K562 (cell line): ENCODE measurements at regions not wholly inside any gene's neighbourhood (a gene's known extent, or its start where the extent isn't known, plus 50 kb on each side); places are given as distances from the start of the nearest gene placed in this dataset.
A peak's percentile ranks its signal among the peaks of the same experiment; 100 is the strongest.

ENCODE experiments used
- ATAC-seq: fragments of 200-7000 bp; cut with Tn5 transposase; 3 replicates; pipeline ENCODE4 v1.9.1; 2020; ENCODE audit warnings: moderate library complexity
- BruUV-seq: library from RNA; stranded (reverse); fragments of 400-500 nt; replicated peaks from 2 replicates; lab custom pipeline; 2021; lab: Mats Ljungman, UMichigan
- CTCF ChIA-PET: fragments of 300-600 bp; formaldehyde crosslinking; extraction: SDS; loops from one replicate; lab custom pipeline; 2021; ENCODE audit warnings: low intra/inter-chr PET ratio; lab: Yijun Ruan, JAX
- POLR2A ChIA-PET: fragments of 300-600, 350-650 bp; sonication (Branson Sonifier 250); formaldehyde crosslinking; extraction: SDS; loops from one replicate; lab custom pipeline; 2021; ENCODE audit warnings: antibody characterized with exemption, inconsistent platforms; lab: Yijun Ruan, JAX
- DNase-seq, 4 experiments: peaks; one replicate each; pipeline versions ENCODE4 v3.0.0 to v3.0.0-alpha.2; 2011 to 2018; ENCODE audit warnings: low spot score in 3 of 4, mixed read lengths in 3 of 4; ENCODE audit errors: extremely low read depth in 1 of 4
- FAIRE-seq: peaks from 2 replicates; lab custom pipeline; 2011; peaks lifted over from hg19 to GRCh38; lab: Jason Lieb, UNC
- H2AFZ ChIP-seq: 2 replicates; pipeline ENCODE4 v1.6.0; 2011; ENCODE audit warnings: low read depth, low read length, control low read depth, inconsistent platforms
- H3K27ac ChIP-seq: fragments of 200-600 bp; 3 replicates; pipeline ENCODE4 v1.8.0; 2011; ENCODE audit warnings: low read depth, mild to moderate bottlenecking, control low read depth, inconsistent platforms, low read length, moderate library complexity, mixed read lengths; ENCODE audit errors: extremely low read depth
- H3K27me3 ChIP-seq, 2 experiments: fragments of 300-600 bp in 1 of 2; 2 replicates in 1 of 2; 3 replicates in 1 of 2; pipeline versions ENCODE4 v1.6.0 to v1.8.0; 2011; ENCODE audit warnings: inconsistent platforms in 2 of 2, low read length in 2 of 2, mild to moderate bottlenecking in 1 of 2, mixed read lengths in 1 of 2, moderate library complexity in 1 of 2; ENCODE audit not compliant: control insufficient read depth in 2 of 2, insufficient read depth in 2 of 2
- H3K36me3 ChIP-seq: fragments of 300-600 bp; 3 replicates; pipeline ENCODE4 v1.8.0; 2011; ENCODE audit warnings: mild to moderate bottlenecking, low read length, inconsistent platforms; ENCODE audit not compliant: control insufficient read depth, insufficient read depth
- H3K4me1 ChIP-seq, 2 experiments: fragments of 200-600 bp in 1 of 2; replicated peaks in 1 of 2; 2 replicates in 1 of 2; 3 replicates in 1 of 2; pipeline versions ENCODE4 v1.5.1 to v1.8.0; 2011; ENCODE audit warnings: inconsistent platforms in 2 of 2, low read length in 2 of 2, mild to moderate bottlenecking in 1 of 2, mixed read lengths in 1 of 2, moderate library complexity in 1 of 2; ENCODE audit not compliant: control insufficient read depth in 2 of 2, insufficient read depth in 2 of 2
- H3K4me2 ChIP-seq: 2 replicates; pipeline ENCODE4 v1.6.1; 2011; ENCODE audit warnings: low read length, control low read depth, inconsistent platforms, mixed read lengths; ENCODE audit not compliant: insufficient read depth
- H3K4me3 ChIP-seq: fragments of 200-600 bp; sonication (generic), shearing (Covaris generic); 2 replicates; pipeline ENCODE4 v1.5.1; 2016; ENCODE audit warnings: control low read depth, inconsistent platforms
- H3K79me2 ChIP-seq: fragments of 200-600 bp; 3 replicates; pipeline ENCODE4 v1.8.0; 2011; ENCODE audit warnings: low read length, inconsistent platforms; ENCODE audit not compliant: control insufficient read depth, insufficient read depth
- H3K9ac ChIP-seq, 2 experiments: 2 replicates each; pipeline versions ENCODE4 v1.6.0 to v1.6.1; 2011; ENCODE audit warnings: low read depth in 2 of 2, low read length in 2 of 2, control low read depth in 1 of 2, inconsistent platforms in 1 of 2, mild to moderate bottlenecking in 1 of 2, mixed read lengths in 1 of 2; ENCODE audit not compliant: insufficient read depth in 1 of 2
- H3K9me1 ChIP-seq: one replicate; pipeline ENCODE4 v1.6.0; 2011; ENCODE audit warnings: inconsistent platforms, mild to moderate bottlenecking, low read length, moderate library complexity; ENCODE audit not compliant: control insufficient read depth, insufficient read depth
- H3K9me3 ChIP-seq: replicated peaks from 2 replicates; pipeline ENCODE4 v1.5.1; 2011; ENCODE audit warnings: low read depth, low read length, inconsistent platforms; ENCODE audit not compliant: control insufficient read depth, insufficient read depth
- H4K20me1 ChIP-seq: replicated peaks from 2 replicates; pipeline ENCODE4 v1.6.1; 2011; ENCODE audit warnings: low read length, inconsistent platforms, mixed read lengths; ENCODE audit not compliant: control insufficient read depth, insufficient read depth
- ESRRA ChIP-seq: fragments of 450-650 bp; IDR thresholded peaks from 2 replicates; pipeline ENCODE4 v1.6.1; 2014; ENCODE audit warnings: low read depth, mild to moderate bottlenecking, moderate library complexity, borderline replicate concordance
- MAX ChIP-seq: sonication (generic); formaldehyde crosslinking; IDR thresholded peaks from 2 replicates; pipeline ENCODE4 v1.9.0; 2022; ENCODE audit warnings: mild to moderate bottlenecking, missing genetic modification reagents
- RAD51 ChIP-seq: fragments of 450-650 bp; IDR thresholded peaks from 2 replicates; pipeline ENCODE4 v1.7.1; 2016; ENCODE audit warnings: low read depth, mild to moderate bottlenecking, borderline replicate concordance
- RBM25 ChIP-seq: fragments of 200-400 bp; formaldehyde crosslinking; IDR thresholded peaks from 2 replicates; pipeline ENCODE4 v1.6.1; 2018; ENCODE audit warnings: low read length, low read depth, moderate library complexity; ENCODE audit not compliant: severe bottlenecking
- TFE3 ChIP-seq: fragments of 450-650 bp; formaldehyde crosslinking; IDR thresholded peaks from 2 replicates; pipeline ENCODE4 v1.4.0; 2020; ENCODE audit warnings: mild to moderate bottlenecking, mixed read lengths
- USF1 ChIP-seq: sonication (generic); formaldehyde crosslinking; IDR thresholded peaks from 2 replicates; pipeline ENCODE4 v1.9.0; 2022; ENCODE audit warnings: mild to moderate bottlenecking, missing genetic modification reagents
- USF2 ChIP-seq: sonication (generic); formaldehyde crosslinking; IDR thresholded peaks from 2 replicates; pipeline ENCODE4 v1.5.0; 2020; ENCODE audit warnings: missing genetic modification reagents
- ZC3H11A ChIP-seq: IDR thresholded peaks from 2 replicates; pipeline ENCODE4 v1.6.1; 2012; ENCODE audit warnings: low read depth, low read length, improper control_type of control experiment
- ZNF696 ChIP-seq: fragments of 250-450 bp; sonication (Bioruptor Pico); conservative IDR thresholded peaks from 2 replicates; pipeline ENCODE4 v1.4.0; 2020; ENCODE audit warnings: mild to moderate bottlenecking, moderate library complexity
- ZNF778 ChIP-seq: fragments of 450-650 bp; formaldehyde crosslinking; IDR thresholded peaks from 2 replicates; pipeline ENCODE4 v1.4.0; 2020; ENCODE audit warnings: mild to moderate bottlenecking, moderate library complexity
- WGBS: fragments of 100-300 bp; shearing (Covaris generic); methylation state at CpG from one replicate; pipeline ENCODE4 v1.1.6; 2016; ENCODE audit warnings: low coverage, mixed read lengths; ENCODE audit not compliant: insufficient coverage; ENCODE audit errors: missing lambda C conversion rate; 5-methylcytosine and 5-hydroxymethylcytosine counted together
- in situ Hi-C: fragments of 300-500 bp; cut with MboI; formaldehyde crosslinking; loops from 4 replicates; pipeline ENCODE4 v1.15.0; 2018; ENCODE audit warnings: inconsistent platforms, mixed read lengths
- intact Hi-C: fragments of 100-400 bp; cut with micrococcal nuclease; formaldehyde crosslinking; loops from 2 replicates; pipeline ENCODE4 v1.14.2; 2022

- Histone ChIP-seq H3K4me1 (no peaks in the 10 kb centered on the region), H3K4me3 (no peak overlapping the region), H2AFZ (no peak overlapping the region), H3K79me2 (no peaks in the 10 kb centered on the region), H3K36me3 (no peaks in the 10 kb centered on the region), H3K27ac (no peak overlapping the region), H3K9me3 (no peaks in the 10 kb centered on the region), H3K9me1 (no peaks in the 10 kb centered on the region), H3K4me2 (no peak overlapping the region), H4K20me1 (0 out of 2 replicates have a peak, but pooled peaks cover 4% of the 10 kb centered on the region), H3K27me3 (peaks cover 6 to 45% of the 10 kb centered on the region in 2 experiments; a peak in 4 of 5 replicates), H3K9ac (no peak overlapping the region)
- CTCF ChIA-PET, result no interaction called here
- TF ChIP-seq ZNF778 (CRISPR knock-in tag) (no peak), RBM25 (no peak), USF2 (peak; percentile 67), ESRRA (0 out of 2 replicates have a peak, but pooled peaks have one; percentile 34), MAX (CRISPR knock-in tag) (no peak), USF1 (CRISPR knock-in tag) (peak; percentile 52), RAD51 (peak; percentile 42; the same call in 1 of the 2 replicates), ZNF696 (CRISPR knock-in tag) (no peak), TFE3 (CRISPR knock-in tag) (peak; percentile 82), ZC3H11A (no peak)
- BruUV-seq, result no TSS peak
- WGBS, result 0% methylated on average over 5 of the region's 5 CpGs
- peak; percentile 26 for FAIRE-seq
- intact Hi-C loops (no loop called here), in situ Hi-C loops (loop anchor here (10.0 kb wide), 1 partner anchor 192 kb away; no protein-coding TSS in a partner anchor)
- no peak for DNase-seq
- POLR2A ChIA-PET, result interaction anchor here (0.5 kb wide), 1 partner anchor 105 kb away, joined by 3 read pairs; no protein-coding TSS in a partner anchor
- ATAC-seq, result no peak
These were observed 51.1 kb upstream of the POMGNT2 start for GRCh38 chr3:43156812-43157455.
